ENCODE measurements at regions not wholly inside any gene's neighbourhood (a gene's known extent, or its start where the extent isn't known, plus 50 kb on each side); places are given as distances from the start of the nearest gene placed in this dataset.

GRCh38 chr7:46945328-46945727 is 636.6 kb downstream of the TNS3 start:
- TF ChIP-seq POLR2A (IDR thresholded peaks at IDR 0.05), result no peak
- TF ChIP-seq, protein P1, sequence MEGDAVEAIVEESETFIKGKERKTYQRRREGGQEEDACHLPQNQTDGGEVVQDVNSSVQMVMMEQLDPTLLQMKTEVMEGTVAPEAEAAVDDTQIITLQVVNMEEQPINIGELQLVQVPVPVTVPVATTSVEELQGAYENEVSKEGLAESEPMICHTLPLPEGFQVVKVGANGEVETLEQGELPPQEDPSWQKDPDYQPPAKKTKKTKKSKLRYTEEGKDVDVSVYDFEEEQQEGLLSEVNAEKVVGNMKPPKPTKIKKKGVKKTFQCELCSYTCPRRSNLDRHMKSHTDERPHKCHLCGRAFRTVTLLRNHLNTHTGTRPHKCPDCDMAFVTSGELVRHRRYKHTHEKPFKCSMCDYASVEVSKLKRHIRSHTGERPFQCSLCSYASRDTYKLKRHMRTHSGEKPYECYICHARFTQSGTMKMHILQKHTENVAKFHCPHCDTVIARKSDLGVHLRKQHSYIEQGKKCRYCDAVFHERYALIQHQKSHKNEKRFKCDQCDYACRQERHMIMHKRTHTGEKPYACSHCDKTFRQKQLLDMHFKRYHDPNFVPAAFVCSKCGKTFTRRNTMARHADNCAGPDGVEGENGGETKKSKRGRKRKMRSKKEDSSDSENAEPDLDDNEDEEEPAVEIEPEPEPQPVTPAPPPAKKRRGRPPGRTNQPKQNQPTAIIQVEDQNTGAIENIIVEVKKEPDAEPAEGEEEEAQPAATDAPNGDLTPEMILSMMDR (IDR thresholded peaks at IDR 0.05), result no peak
- Histone ChIP-seq H3K4me1 (peaks cover 5% of the 10 kb centered on the region), H3K36me3 (ENCODE audit: low read depth, missing control alignments) (no peaks in the 10 kb centered on the region), H3K4me3 (no peak overlapping the region), H3K27ac (no peak overlapping the region), H3K27me3 (no peaks in the 10 kb centered on the region), H3K9me3 (no peaks in the 10 kb centered on the region)
- DNase-seq, result no peak
- intact Hi-C loops (cut with DNase I; ENCODE audit: low total_unique reads), result no loop called here

DNA sequence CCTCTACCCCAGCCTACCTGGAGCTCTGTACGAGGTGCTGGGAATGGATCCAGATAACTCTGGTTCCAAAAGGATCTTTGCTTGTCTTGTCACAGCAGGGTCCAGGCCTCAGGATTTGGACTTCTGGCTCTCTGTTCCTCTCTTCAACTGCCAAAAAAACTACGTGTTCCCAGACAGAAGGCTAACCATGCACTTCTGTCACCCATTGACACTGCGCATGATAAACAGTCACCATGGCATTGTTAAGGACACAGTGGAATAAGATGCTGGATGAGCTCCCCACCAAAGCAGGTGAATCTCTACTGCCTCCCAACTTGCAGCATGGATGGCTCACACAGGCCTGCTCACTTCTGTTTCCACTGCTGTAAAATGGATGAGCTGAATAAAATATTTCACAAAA is 637.9 kb downstream of the TNS3 start:
- no peaks in the 10 kb centered on the region for H3K27me3 ChIP-seq
- intact Hi-C loops (cut with DNase I; ENCODE audit: low total_unique reads), result no loop called here
- no peaks in the 10 kb centered on the region for H3K9me3 ChIP-seq
- no peak overlapping the region for H3K4me3 ChIP-seq
- WGBS, 2 donors, result 58 to 73% methylated on average over 3 of the region's 3 CpGs
- H3K36me3 ChIP-seq (ENCODE audit: low read depth, missing control alignments), result no peaks in the 10 kb centered on the region
- TF ChIP-seq POLR2A (IDR thresholded peaks at IDR 0.05), result no peak
- TF ChIP-seq, protein P1 (IDR thresholded peaks at IDR 0.05), result no peak
- no peak overlapping the region for H3K27ac ChIP-seq
- no peaks in the 10 kb centered on the region for H3K4me1 ChIP-seq
- DNase-seq, result no peak

- Histone ChIP-seq H3K4me3 (no peak overlapping the region), H3K27me3 (no peaks in the 10 kb centered on the region), H3K27ac (no peak overlapping the region), H3K36me3 (ENCODE audit: low read depth, missing control alignments) (no peaks in the 10 kb centered on the region), H3K9me3 (no peaks in the 10 kb centered on the region), H3K4me1 (no peaks in the 10 kb centered on the region)
- DNase-seq, result no peak
- intact Hi-C loops (cut with DNase I; ENCODE audit: low total_unique reads), result no loop called here
- TF ChIP-seq, protein P1 (IDR thresholded peaks at IDR 0.05), result no peak
- no peak for TF ChIP-seq POLR2A (IDR thresholded peaks at IDR 0.05)
- WGBS, 2 donors, result 87 to 97% methylated on average over 5 of the region's 5 CpGs
Observed at GRCh38 chr7:46942574-46942973, 639.3 kb downstream of the TNS3 start.

DNA sequence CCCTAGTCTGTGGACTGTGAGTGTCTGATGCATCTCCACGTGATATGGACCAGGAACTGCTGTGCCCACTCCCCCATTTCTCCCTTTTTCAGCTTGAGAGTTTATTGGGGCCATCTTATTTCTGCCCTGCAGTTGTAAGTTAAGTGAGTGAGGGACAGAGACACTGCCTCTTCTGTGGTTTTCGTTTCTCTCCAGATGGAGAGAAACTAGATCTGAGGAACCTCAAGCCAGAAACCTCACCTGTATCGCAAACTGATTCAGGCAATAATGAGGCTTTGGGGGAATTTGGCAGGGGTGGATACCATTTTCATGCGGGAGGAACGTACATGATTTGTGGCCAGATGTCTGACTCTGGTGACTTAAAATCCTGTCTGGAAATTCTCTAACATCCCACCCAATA is 641.7 kb downstream of the TNS3 start:
- WGBS, 2 donors, result 92 to 96% methylated on average over 5 of the region's 5 CpGs
- TF ChIP-seq, protein P1 (IDR thresholded peaks at IDR 0.05), result no peak
- TF ChIP-seq POLR2A (IDR thresholded peaks at IDR 0.05), result no peak
- no peak overlapping the region for H3K27ac ChIP-seq
- H3K9me3 ChIP-seq, result no peaks in the 10 kb centered on the region
- intact Hi-C loops (cut with DNase I; ENCODE audit: low total_unique reads), result no loop called here
- DNase-seq, result no peak
- no peaks in the 10 kb centered on the region for H3K36me3 ChIP-seq (ENCODE audit: low read depth, missing control alignments)
- H3K4me3 ChIP-seq, result no peak overlapping the region
- H3K4me1 ChIP-seq, result no peaks in the 10 kb centered on the region
- H3K27me3 ChIP-seq, result no peaks in the 10 kb centered on the region

- H3K4me1 ChIP-seq, result no peaks in the 10 kb centered on the region
- no peak overlapping the region for H3K27ac ChIP-seq
- intact Hi-C loops (cut with DNase I; ENCODE audit: low total_unique reads), result no loop called here
- H3K9me3 ChIP-seq, result no peaks in the 10 kb centered on the region
- WGBS, 2 donors, result 81 to 98% methylated on average over 8 of the region's 8 CpGs
- no peaks in the 10 kb centered on the region for H3K27me3 ChIP-seq
- H3K4me3 ChIP-seq, result no peak overlapping the region
- no peak for TF ChIP-seq POLR2A (IDR thresholded peaks at IDR 0.05)
- TF ChIP-seq, protein P1 (IDR thresholded peaks at IDR 0.05), result no peak
- H3K36me3 ChIP-seq (ENCODE audit: low read depth, missing control alignments), result no peaks in the 10 kb centered on the region
- no peak for DNase-seq
Observed at GRCh38 chr7:46939558-46939957, 642.4 kb downstream of the TNS3 start.
